ENCODE measurements at regions not wholly inside any gene's neighbourhood (a gene's known extent, or its start where the extent isn't known, plus 50 kb on each side); places are given as distances from the start of the nearest gene placed in this dataset.
"Not testable (repeated sequence)": the region's sequence is repeated elsewhere in the genome, so short reads cannot be mapped to it uniquely, and the experiment has no call there.

- DNase-seq: no peak
These were observed 148.6 kb downstream of the CYP26A1 start for GRCh38 chr10:93222211-93222754.

- no peak for DNase-seq
These were observed 149.2 kb downstream of the CYP26A1 start for GRCh38 chr10:93222876-93223275.

- no peak for DNase-seq
These were observed 149.6 kb downstream of the CYP26A1 start for GRCh38 chr10:93223336-93223735.

GRCh38 chr10:93224005-93224779 is 150.5 kb downstream of the CYP26A1 start:
- DNase-seq: peak; percentile 64

GRCh38 chr10:93225938-93226337 is 152.2 kb downstream of the CYP26A1 start:
- no peak for DNase-seq

GRCh38 chr10:93226619-93227018 is 152.9 kb downstream of the CYP26A1 start:
- no peak for DNase-seq

GRCh38 chr10:93230596-93230995 is 156.9 kb downstream of the CYP26A1 start:
- DNase-seq: not testable (repeated sequence)

- not testable (repeated sequence) for DNase-seq
These were observed 158.5 kb downstream of the CYP26A1 start for GRCh38 chr10:93232159-93232558.

- not testable (repeated sequence) for DNase-seq
These were observed 161.2 kb downstream of the CYP26A1 start for GRCh38 chr10:93234940-93235339.

- no peak for DNase-seq
These were observed 162.0 kb downstream of the CYP26A1 start for GRCh38 chr10:93235686-93236085.

- DNase-seq: no peak
These were observed 162.8 kb downstream of the CYP26A1 start for GRCh38 chr10:93236393-93237040.

- peak; percentile 4 for DNase-seq
These were observed 171.5 kb downstream of the CYP26A1 start for GRCh38 chr10:93245147-93245546.

GRCh38 chr10:93245779-93246178 is 172.1 kb downstream of the CYP26A1 start:
- DNase-seq: peak; percentile 14

- DNase-seq: no peak
These were observed 175.0 kb downstream of the CYP26A1 start for GRCh38 chr10:93248583-93249227.

- DNase-seq: no peak
These were observed 176.3 kb downstream of the CYP26A1 start for GRCh38 chr10:93250010-93250409.

- DNase-seq: no peak
These were observed 180.6 kb downstream of the CYP26A1 start for GRCh38 chr10:93254180-93254853.

- peak; percentile 37 for DNase-seq
These were observed 181.9 kb downstream of the CYP26A1 start for GRCh38 chr10:93255546-93255945.

Measured in inflammatory macrophage treated with lipopolysaccharide for 4 hours (primary cell).